GM18867 (cell line): ENCODE measurements at regions not wholly inside any gene's neighbourhood (a gene's known extent, or its start where the extent isn't known, plus 50 kb on each side); places are given as distances from the start of the nearest gene placed in this dataset.
A peak's percentile ranks its signal among the peaks of the same experiment; 100 is the strongest.

ENCODE experiments used
- ATAC-seq: cut with Tn5 transposase; IDR thresholded peaks from one replicate; pipeline ENCODE4 v1.9.1; 2021; ENCODE audit warnings: mild to moderate bottlenecking, moderate library complexity; ENCODE audit not compliant: unreplicated experiment

GRCh38 chr2:3138621-3139020 lies 239.0 kb downstream of the EIPR1 start:
- no peak for ATAC-seq

GRCh38 chr2:3137651-3138300 lies 239.8 kb downstream of the EIPR1 start:
- no peak for ATAC-seq

- ATAC-seq, result no peak
Observed at GRCh38 chr2:3135676-3136075, 241.9 kb downstream of the EIPR1 start.

- no peak for ATAC-seq
Observed at GRCh38 chr2:3134026-3134571, 243.5 kb downstream of the EIPR1 start.

GRCh38 chr2:3132966-3133365 lies 244.7 kb downstream of the EIPR1 start:
- ATAC-seq, result no peak

GRCh38 chr2:3132466-3132865 lies 245.2 kb downstream of the EIPR1 start:
- ATAC-seq, result no peak

GRCh38 chr2:3131636-3132326 lies 245.8 kb downstream of the EIPR1 start:
- no peak for ATAC-seq

GRCh38 chr2:3130889-3131635 lies 246.6 kb downstream of the EIPR1 start:
- no peak for ATAC-seq

GRCh38 chr2:3130444-3130843 lies 247.2 kb downstream of the EIPR1 start:
- no peak for ATAC-seq

GRCh38 chr2:3129867-3130266 lies 247.8 kb downstream of the EIPR1 start:
- peak; percentile 51 for ATAC-seq

- ATAC-seq, result no peak
Observed at GRCh38 chr2:3128786-3129185, 248.8 kb downstream of the EIPR1 start.

- ATAC-seq, result no peak
Observed at GRCh38 chr2:3127710-3128109, 249.9 kb downstream of the EIPR1 start.

- no peak for ATAC-seq
Observed at GRCh38 chr2:3126911-3127621, 250.6 kb downstream of the EIPR1 start.

GRCh38 chr2:3126171-3126910 lies 251.3 kb downstream of the EIPR1 start:
- no peak for ATAC-seq

- ATAC-seq, result no peak
Observed at GRCh38 chr2:3125761-3126130, 251.9 kb downstream of the EIPR1 start.

GRCh38 chr2:3125001-3125760 lies 252.4 kb downstream of the EIPR1 start:
- ATAC-seq, result no peak

- no peak for ATAC-seq
Observed at GRCh38 chr2:3122525-3122924, 255.1 kb downstream of the EIPR1 start.

- no peak for ATAC-seq
Observed at GRCh38 chr2:3121601-3122000, 256.0 kb downstream of the EIPR1 start.

- ATAC-seq, result no peak
Observed at GRCh38 chr2:3117650-3118216, 259.9 kb downstream of the EIPR1 start.
